NCI-H146 (cell line): ENCODE measurements at regions not wholly inside any gene's neighbourhood (a gene's known extent, or its start where the extent isn't known, plus 50 kb on each side); places are given as distances from the start of the nearest gene placed in this dataset.
"Not testable (repeated sequence)": the region's sequence is repeated elsewhere in the genome, so short reads cannot be mapped to it uniquely, and the experiment has no call there.

Source experiments
- DNase-seq: peaks from one replicate; lab custom pipeline; 2025; lab: John Stamatoyannopoulos, UW

DNA sequence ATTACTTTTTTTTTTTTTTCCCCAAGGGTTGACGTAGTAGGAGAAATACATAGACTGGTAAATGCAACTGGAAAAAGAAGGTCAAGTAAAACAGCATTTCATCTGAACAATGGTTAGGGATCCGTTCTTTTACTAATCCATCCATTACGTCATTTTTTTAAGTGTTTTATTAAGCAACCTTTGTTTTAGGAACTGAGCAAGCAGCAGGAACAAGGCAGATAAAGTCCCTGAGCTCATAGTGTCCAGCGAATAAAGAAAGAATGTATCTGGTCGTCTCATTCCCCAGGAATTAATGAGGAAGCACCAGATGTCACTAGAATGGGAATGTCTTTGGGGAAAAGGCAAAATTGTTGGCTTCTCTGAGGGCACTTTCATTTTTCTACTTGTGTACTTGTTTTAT is 842.4 kb downstream of the TDRD15 start:
- no peak for DNase-seq

GRCh38 chr2:21970971-21971370 is 847.2 kb downstream of the TDRD15 start:
- no peak for DNase-seq

- no peak for DNase-seq
These were observed 848.8 kb downstream of the TDRD15 start for GRCh38 chr2:21972586-21972985.

GRCh38 chr2:21981127-21981526 is 857.4 kb downstream of the TDRD15 start:
- DNase-seq: no peak

- DNase-seq: no peak
These were observed 869.2 kb downstream of the TDRD15 start for GRCh38 chr2:21993002-21993401.

- no peak for DNase-seq
These were observed 872.6 kb downstream of the TDRD15 start for GRCh38 chr2:21996339-21996738.

DNA sequence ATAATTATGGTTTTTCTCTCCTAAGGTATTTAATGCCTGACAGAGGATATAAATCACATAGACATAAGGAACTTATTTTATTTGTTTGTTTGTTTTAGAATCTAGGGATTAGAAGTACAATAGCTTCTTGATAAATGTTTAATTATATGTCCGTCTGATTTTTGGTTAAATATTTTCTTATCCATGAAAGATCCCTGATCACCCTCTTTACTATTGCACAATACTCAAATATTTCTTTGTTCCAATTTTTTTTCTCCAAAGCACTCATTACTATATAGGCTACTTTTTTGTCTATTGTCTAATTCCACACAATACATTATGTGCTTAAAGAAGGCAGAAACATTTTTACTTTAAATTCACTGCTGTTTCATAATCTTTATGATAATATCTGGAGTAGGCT is 875.8 kb downstream of the TDRD15 start:
- DNase-seq: no peak

- no peak for DNase-seq
These were observed 878.3 kb downstream of the TDRD15 start for GRCh38 chr2:22002066-22002465.

- DNase-seq: no peak
These were observed 879.5 kb downstream of the TDRD15 start for GRCh38 chr2:22003270-22003669.

DNA sequence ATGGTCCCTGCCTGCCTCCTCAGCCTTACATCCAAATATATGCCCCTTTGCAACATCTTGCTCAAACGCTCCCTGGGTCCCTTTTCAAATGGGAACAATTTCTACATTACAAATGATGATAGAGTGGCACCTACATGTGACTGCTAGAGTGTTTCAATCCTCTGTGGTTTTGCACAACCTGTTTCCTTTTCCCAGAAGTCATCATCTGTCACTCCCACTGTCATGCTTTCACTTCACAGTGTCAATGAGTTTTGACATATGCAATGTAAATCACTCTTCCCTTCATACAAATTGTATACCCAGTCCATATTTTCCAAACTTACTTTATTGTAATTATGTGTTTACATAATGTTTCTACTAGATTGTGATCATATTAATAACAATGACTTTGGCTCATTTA is 887.3 kb downstream of the TDRD15 start:
- no peak for DNase-seq

- DNase-seq: no peak
These were observed 896.4 kb downstream of the TDRD15 start for GRCh38 chr2:22020091-22020742.

DNA sequence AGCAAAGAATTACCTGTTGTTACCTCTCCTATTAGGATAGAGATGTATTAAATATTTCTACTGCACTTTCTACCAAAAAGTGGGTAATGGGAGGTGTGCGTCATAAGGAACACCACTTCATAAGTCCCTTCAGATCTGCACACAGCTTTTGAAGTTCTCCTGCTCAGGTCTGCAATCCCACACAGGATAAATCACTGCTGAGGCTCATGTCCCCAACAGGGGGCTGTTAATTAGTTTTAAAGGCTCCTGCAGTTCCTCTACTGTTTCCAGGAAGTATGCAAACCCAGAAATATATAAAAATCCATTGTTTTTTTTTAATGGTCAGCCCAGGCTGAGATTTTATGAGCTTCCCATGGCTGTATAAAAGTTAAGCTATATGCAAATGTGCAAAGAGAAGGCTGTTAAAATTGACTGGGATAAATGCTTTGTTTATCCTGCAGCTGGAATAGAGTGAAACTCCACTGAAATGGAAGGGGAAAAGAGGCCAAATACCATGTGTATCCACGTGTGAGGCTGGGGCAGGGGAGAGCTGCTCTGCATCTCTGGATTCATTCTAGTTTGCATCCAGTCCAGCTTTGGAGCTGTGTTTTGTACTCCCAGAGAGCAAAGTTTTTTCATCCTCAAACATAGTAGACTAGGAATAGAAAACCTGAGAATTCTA is 903.7 kb downstream of the TDRD15 start:
- DNase-seq: no peak

- DNase-seq: no peak
These were observed 911.6 kb downstream of the TDRD15 start for GRCh38 chr2:22035361-22035830.

DNA sequence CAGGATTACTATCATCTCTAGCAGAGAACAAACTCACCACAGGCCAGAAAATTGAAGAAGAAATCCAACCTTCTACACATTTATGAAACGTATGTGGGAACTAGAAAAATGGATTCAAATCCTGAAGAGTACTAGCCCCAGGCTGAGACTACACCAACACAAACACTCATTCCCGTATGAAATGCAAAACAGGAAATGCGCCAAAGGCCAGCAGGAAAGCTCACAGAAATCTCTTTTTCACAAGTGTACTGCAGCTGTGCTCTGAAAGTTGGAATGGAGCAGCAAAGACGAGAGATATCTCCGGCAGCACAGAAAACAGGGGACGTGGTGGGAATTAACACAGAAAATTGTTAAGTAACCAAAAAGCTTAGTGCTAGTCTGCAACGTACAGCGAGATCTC is 913.5 kb downstream of the TDRD15 start:
- no peak for DNase-seq

DNA sequence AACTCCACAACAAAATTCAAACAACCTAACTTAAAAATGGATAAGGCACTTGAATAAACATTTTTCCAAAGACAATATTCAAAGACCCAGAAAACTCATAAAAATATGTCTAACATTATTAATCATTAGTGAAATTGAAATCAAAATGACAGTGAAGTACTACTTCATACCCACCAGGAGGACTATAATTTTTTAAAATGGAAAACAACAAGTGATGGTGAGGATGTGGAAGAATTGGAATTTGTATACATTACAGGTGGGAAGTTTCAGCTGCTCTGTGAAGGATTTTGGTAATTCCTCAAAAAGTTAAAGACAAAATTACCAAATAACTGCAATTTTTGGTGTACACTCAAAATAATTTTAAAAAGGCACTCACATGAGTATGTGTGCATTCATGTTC is 920.0 kb downstream of the TDRD15 start:
- DNase-seq: no peak

DNA sequence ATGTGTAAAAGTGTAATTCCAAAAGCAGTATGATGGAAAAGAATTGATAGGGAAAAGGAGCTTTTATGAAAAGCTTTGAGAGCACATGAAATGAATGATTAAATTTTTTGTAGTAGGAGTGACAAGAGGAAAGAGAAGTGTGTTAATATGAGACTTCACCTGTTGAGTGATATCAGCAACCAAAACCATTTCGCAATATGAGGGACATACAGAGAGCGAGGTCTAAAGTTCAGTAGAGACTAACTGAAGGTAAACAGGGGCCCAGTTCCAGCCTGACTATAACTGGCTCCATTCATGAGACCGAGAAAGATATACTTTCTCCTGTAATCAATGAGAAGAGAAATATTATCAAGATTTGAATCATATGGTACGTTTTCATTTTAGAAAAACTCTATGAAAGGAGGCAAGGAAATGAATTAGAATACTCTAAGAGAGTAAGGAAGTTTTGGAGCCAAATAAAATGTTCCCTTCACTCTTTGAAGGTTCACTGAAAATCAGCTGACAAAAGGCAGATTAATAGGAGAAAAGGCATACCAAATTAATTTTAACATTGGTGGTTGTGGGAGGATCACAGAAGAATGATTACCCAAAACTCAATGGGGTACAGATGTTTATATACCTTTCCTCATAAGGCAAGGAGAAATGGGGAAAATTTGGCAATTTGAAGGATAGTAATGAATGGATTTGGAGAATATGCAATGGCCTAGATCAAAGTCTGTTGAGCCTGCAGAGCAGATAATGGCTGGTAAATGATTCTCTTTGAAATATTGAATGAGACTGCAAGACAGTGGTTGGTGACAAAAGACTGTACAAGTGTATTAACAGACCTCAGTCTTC is 932.2 kb downstream of the TDRD15 start:
- no peak for DNase-seq

- DNase-seq: no peak
These were observed 932.9 kb downstream of the TDRD15 start for GRCh38 chr2:22056621-22057132.

- no peak for DNase-seq
These were observed 938.9 kb downstream of the TDRD15 start for GRCh38 chr2:22062679-22063078.

DNA sequence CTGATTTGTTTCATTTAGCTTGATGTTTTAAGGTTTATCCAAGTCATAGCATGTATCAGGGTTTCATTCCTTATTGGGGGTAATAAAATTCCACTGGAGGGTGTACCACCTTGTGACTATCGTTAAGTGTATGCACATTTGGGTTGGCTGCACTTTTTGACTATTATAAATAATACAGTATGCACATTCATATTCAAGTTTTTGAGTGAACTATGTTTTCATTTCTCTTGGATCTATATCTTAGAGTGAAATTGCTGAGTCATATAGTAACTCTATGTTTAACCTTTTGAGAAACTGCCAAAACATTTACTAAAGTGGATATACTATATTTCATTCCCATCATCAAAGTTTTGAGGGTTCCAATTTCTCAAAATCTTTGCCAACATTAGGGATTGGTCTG is 952.7 kb downstream of the TDRD15 start:
- no peak for DNase-seq

DNA sequence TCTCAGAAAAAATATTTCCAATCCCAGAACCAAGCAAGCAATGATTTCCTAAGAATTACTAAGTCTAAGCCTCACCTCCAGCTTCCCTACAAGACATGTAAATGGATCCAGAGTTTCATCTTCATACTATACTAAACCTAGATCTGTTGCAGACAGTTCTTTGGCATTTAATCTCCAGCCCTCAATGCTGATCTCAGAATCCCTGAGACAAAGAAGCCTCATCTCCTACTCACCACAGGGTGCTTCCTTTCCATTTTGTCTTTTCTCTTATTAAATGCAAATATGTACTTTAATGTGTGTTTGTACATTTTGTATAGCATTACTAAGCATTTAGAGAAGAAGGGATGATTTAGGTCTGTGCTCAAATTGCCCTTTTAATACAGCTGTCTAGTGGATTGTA is 954.9 kb downstream of the TDRD15 start:
- no peak for DNase-seq

- no peak for DNase-seq
These were observed 955.8 kb downstream of the TDRD15 start for GRCh38 chr2:22079583-22079982.

DNA sequence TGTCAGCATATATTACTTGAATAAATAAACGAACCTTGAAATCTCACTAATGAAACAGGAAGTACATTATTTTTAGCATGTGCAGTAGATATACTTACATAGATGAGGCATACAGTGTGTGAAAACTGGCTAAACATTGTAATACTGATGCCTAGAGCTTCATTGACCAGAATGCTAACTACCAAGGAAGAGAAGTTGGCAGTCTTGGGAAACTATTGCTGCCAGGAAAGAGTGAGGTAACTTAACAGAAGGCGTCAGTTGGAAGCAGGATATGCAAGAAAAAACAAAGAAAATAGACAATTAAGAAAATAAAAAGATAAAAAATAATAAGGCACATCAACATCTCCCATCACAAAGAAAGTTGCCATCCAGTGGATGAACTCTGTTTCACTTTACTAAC is 963.0 kb downstream of the TDRD15 start:
- no peak for DNase-seq

DNA sequence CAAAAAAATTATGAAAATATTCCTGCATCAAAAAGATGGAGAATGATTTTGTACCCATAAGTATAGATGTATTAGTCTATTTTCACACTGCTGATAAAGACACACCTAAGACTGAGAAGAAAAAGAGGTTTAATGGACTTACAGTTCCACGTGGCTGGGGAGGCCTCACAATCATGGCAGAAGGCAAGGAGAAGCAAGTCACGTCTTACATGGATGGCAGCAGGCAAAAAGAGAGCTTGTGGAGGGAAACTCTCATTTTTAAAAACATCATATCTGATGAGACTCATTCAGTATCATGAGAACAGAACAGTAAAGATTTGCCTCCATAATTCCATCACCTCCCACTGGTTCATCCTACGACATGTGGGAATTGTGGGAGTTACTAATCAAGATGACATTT is 979.8 kb downstream of the TDRD15 start:
- DNase-seq: not testable (repeated sequence)
